Chondrocyte (in vitro differentiated cells): ENCODE measurements at regions not wholly inside any gene's neighbourhood (a gene's known extent, or its start where the extent isn't known, plus 50 kb on each side); places are given as distances from the start of the nearest gene placed in this dataset.
A peak's percentile ranks its signal among the peaks of the same experiment; 100 is the strongest.

Experiments used
- DNase-seq: peaks from one replicate; pipeline ENCODE4 v3.0.0; 2021; ENCODE audit warnings: mixed read lengths, low spot score
- H3K27ac Mint-ChIP-seq: one replicate; pipeline ENCODE4 v1.8.0; 2021; ENCODE audit warnings: mild to moderate bottlenecking, moderate library complexity, mixed read lengths; ENCODE audit not compliant: unreplicated experiment
- H3K27me3 Mint-ChIP-seq: 2 replicates; pipeline ENCODE4 v1.8.0; 2021; ENCODE audit warnings: low read depth, mixed read lengths
- H3K36me3 Mint-ChIP-seq: 2 replicates; pipeline ENCODE4 v1.8.0; 2021; ENCODE audit warnings: low read depth, mixed read lengths
- H3K4me1 Mint-ChIP-seq: 2 replicates; pipeline ENCODE4 v1.8.0; 2021; ENCODE audit warnings: low read depth, mild to moderate bottlenecking, mixed read lengths
- H3K4me3 Mint-ChIP-seq: one replicate; pipeline ENCODE4 v1.8.0; 2021; ENCODE audit warnings: mild to moderate bottlenecking, moderate library complexity, mixed read lengths; ENCODE audit not compliant: unreplicated experiment
- H3K9me3 Mint-ChIP-seq: 2 replicates; pipeline ENCODE4 v1.8.0; 2021; ENCODE audit warnings: low read depth, mixed read lengths
- TF ChIP-seq, protein P1 (sequence below): fragments of 200-600 bp; sonication (generic); IDR thresholded peaks from 2 replicates; pipeline ENCODE4 v1.5.0; 2021; ENCODE audit warnings: antibody characterized with exemption, mild to moderate bottlenecking, moderate library complexity

GRCh38 chr10:109127363-109127762, 795.9 kb downstream of the XPNPEP1 start:
- TF ChIP-seq, protein P1, sequence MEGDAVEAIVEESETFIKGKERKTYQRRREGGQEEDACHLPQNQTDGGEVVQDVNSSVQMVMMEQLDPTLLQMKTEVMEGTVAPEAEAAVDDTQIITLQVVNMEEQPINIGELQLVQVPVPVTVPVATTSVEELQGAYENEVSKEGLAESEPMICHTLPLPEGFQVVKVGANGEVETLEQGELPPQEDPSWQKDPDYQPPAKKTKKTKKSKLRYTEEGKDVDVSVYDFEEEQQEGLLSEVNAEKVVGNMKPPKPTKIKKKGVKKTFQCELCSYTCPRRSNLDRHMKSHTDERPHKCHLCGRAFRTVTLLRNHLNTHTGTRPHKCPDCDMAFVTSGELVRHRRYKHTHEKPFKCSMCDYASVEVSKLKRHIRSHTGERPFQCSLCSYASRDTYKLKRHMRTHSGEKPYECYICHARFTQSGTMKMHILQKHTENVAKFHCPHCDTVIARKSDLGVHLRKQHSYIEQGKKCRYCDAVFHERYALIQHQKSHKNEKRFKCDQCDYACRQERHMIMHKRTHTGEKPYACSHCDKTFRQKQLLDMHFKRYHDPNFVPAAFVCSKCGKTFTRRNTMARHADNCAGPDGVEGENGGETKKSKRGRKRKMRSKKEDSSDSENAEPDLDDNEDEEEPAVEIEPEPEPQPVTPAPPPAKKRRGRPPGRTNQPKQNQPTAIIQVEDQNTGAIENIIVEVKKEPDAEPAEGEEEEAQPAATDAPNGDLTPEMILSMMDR: no peak
- H3K4me3 Mint-ChIP-seq: no peak overlapping the region
- peaks cover 11% of the 10 kb centered on the region for H3K9me3 Mint-ChIP-seq

DNA sequence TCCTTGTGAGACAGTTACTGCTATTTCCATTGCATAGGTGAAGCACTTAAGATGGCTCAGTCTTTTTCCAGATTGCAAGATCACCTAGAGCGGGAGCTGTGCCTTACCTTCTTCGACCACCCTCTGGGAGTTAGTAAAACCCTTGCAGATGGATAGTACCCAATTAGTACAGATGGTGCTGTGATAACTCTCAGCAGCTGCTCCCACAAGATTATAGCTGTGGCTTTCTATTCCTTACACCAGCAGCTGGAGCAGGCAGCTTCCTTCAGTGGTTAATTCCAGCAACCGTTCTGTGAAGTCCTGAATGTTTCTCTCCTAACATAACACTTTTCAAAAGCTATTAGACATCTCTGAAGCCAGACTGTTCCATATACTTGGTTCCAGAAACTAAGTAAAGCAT, 796.8 kb downstream of the XPNPEP1 start:
- DNase-seq: no peak
- Mint-ChIP-seq H3K36me3 (no peaks in the 10 kb centered on the region), H3K4me1 (no peaks in the 10 kb centered on the region), H3K4me3 (no peak overlapping the region), H3K9me3 (peaks cover 12% of the 10 kb centered on the region), H3K27ac (no peak overlapping the region), H3K27me3 (no peaks in the 10 kb centered on the region)
- TF ChIP-seq, protein P1: no peak

More at GRCh38 chr10:109127363-109127762, 795.9 kb downstream of the XPNPEP1 start:
- DNase-seq: no peak
- Mint-ChIP-seq H3K27ac (no peak overlapping the region), H3K4me1 (no peaks in the 10 kb centered on the region), H3K36me3 (no peaks in the 10 kb centered on the region), H3K27me3 (no peaks in the 10 kb centered on the region)

- TF ChIP-seq, protein P1: peak; percentile 17
- Mint-ChIP-seq H3K27ac (no peak overlapping the region), H3K9me3 (peaks cover 12% of the 10 kb centered on the region), H3K27me3 (no peaks in the 10 kb centered on the region), H3K4me1 (no peaks in the 10 kb centered on the region), H3K36me3 (no peaks in the 10 kb centered on the region), H3K4me3 (no peak overlapping the region)
- no peak for DNase-seq
These were observed 797.3 kb downstream of the XPNPEP1 start for GRCh38 chr10:109126016-109126415.

DNA sequence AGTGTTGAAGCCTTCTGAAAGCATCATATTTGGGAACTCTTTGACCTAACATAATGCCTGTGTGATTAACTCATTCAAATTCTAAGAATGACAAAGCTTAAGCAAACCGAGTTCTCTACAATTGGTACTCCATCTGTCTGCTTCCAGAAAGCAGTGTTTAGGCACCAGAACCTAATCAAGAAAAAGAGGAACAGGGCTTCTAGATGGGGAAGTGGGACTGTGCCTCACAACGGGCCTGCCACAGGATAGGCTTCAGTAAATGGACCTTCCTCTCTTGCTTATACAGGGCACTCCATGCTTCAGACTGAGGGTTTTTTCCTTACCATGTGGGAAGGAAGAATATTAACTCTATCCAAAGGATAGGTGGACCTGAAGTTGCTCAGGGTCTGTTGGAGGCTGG, 808.1 kb downstream of the XPNPEP1 start:
- TF ChIP-seq, protein P1: no peak
- Mint-ChIP-seq H3K4me1 (no peaks in the 10 kb centered on the region), H3K9me3 (peaks cover 16% of the 10 kb centered on the region), H3K27me3 (no peaks in the 10 kb centered on the region), H3K27ac (no peak overlapping the region), H3K4me3 (no peak overlapping the region), H3K36me3 (no peaks in the 10 kb centered on the region)
- DNase-seq: no peak

DNA sequence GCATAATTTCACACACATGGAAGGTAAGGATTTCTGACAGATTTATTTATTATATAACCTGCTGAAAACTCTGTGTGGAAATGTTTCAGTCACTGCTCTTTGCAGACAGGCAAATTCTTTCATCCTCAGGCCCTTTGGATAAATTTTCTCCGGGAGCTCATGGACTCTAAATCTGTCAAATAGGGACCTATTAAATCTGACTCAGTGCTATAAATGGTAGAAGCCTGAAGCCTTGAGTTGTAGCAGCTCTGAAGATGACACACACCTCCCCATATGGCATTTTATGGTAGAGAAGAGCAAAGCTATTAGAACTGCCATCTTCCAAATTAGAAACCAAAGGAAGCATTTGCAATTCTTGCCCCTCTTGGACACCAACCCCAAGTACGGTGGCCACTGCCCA, 808.7 kb downstream of the XPNPEP1 start:
- no peak overlapping the region for H3K4me3 Mint-ChIP-seq
- H3K4me1 Mint-ChIP-seq: no peaks in the 10 kb centered on the region
- TF ChIP-seq, protein P1: no peak
- H3K27ac Mint-ChIP-seq: no peak overlapping the region
- no peaks in the 10 kb centered on the region for H3K36me3 Mint-ChIP-seq
- no peaks in the 10 kb centered on the region for H3K27me3 Mint-ChIP-seq
- DNase-seq: no peak
- peaks cover 16% of the 10 kb centered on the region for H3K9me3 Mint-ChIP-seq
